ENCODE measurements at regions not wholly inside any gene's neighbourhood (a gene's known extent, or its start where the extent isn't known, plus 50 kb on each side); places are given as distances from the start of the nearest gene placed in this dataset.

DNA sequence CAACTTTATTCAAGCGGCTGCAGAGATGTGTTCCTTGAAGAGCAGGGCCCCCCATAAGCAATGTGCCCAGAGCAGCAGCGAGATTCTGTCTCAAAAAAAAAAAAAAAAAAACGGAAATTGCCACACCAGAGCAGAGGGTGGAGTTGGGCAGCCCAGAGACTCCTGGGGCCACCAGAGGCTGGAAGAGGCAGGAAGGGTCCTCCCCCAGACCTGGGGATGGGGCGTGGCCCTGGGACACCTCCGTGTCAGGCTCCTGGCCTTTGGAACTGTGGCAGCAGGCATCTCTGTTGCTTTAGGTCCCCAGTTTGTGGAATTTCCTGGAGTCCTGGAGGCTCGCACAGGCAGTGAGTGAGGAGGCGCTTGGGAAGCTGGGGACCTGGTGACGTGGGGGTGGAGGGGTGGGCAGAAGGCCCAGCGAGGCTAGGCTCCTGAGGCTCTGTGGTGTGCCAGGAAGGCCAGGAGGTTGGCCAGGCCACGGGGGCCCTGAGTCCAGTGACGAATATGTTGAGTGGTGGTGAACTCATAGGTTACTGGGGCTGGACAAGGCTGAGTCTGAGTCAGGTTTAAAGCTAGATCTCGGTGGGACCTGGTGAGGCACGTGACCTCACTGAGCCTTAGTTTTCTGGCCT is 735.6 kb downstream of the BRD1 start:
- no peak for DNase-seq (ENCODE audit: low spot score)

DNA sequence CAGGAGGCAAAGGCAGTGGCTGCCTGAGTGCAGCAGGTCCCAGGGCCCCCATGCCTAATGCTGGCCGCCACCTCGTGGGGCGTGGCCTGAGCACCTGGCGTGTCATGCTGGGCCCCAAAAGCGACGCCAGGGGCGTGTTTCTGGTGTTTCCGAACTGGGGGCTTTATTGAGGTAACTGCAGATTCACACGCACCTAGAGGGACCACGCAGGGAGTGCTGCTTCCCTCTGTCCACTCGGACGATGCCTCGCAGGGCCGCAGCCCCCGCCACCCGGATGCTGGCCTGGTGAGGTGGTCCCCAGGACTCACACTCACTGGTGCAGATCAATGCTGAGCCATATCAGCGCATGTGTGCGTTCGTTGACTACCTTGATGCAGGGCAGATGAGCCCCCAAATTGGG is 736.2 kb downstream of the BRD1 start:
- no peak for DNase-seq (ENCODE audit: low spot score)

DNA sequence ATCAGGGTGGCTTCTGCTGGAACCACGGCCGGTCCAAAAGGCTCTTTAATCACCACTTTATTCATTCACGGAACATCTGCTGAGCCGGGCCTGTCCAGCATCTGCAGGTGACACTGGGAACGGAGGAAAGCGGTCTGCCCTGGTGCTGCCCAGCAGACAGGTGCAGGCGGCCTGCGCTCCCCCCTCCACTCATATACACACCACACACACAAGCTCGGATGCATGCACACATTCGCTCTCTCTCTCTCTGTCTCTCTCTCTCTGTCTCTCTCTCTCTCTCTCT is 736.9 kb downstream of the BRD1 start:
- DNase-seq (ENCODE audit: low spot score), result no peak

- DNase-seq (ENCODE audit: low spot score), result no peak
Measured at GRCh38 chr22:49090061-49090852, 737.4 kb downstream of the BRD1 start.

DNA sequence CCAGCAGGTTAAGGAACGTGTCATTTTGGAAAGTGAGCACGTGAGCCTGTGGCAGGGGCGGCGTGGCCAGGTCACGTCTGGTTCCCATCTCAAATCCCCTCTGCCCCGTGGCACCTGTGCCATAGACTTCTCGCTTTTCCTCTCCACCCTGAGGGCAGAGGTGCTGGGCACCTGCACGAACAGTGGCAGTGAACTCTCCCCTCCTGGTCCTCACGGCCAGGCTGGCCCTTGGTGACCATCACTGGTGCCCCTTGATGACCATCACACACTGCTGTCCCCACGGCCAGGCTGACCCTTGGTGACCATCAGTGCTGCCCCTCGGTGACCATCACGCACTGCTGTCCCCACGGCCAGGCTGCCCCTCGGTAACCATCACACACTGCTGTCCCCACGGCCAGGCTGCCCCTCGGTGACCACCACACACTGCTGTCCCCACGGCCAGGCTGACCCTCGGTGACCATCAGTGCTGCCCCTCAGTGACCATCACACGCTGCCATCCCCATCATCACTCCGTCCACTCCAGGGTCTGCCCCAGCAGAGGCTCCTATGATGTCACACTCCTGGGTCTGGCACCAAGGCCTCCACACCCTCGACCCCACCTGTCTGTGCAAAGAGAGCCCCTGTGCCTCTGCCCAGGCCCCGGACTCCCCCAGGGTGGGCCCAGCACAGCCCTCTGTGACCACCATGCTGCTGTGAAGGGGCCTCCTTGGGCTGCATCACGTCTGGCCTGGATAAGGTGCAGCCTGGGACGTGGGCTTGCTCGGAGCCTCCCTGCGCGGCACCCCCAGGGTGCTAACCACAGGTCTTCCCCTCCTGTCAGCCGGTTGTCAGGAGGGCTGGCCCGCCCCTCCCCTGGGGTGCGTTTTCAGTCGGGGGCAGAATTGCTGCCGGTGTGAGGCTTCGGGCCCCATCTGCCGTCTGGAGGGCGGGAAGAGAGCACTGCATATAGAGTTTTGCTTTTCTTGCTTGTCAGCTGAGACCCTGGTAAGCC is 738.6 kb downstream of the BRD1 start:
- no peak for DNase-seq (ENCODE audit: low spot score)

GRCh38 chr22:49087716-49088601 is 739.7 kb downstream of the BRD1 start:
- DNase-seq (ENCODE audit: low spot score), result no peak

DNA sequence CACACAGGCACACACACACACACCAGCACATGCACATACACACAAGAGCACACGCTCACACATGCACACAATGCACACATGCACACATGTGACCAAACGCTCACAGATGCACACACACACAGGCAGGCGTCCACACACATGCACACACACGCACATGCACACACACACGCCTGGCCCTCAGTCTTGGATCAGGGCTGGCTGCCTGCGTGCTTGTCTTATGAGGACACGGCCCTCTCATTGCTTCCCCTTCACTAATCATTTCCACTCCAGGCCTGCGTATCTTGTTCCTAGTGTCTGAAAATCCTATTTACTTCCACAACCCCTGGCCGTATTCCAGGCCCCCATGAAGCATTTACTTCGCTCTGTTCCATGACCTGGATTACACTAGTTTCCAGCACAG is 740.5 kb downstream of the BRD1 start:
- DNase-seq (ENCODE audit: low spot score), result no peak

GRCh38 chr22:49086606-49087157 is 741.0 kb downstream of the BRD1 start:
- no peak for DNase-seq (ENCODE audit: low spot score)

DNA sequence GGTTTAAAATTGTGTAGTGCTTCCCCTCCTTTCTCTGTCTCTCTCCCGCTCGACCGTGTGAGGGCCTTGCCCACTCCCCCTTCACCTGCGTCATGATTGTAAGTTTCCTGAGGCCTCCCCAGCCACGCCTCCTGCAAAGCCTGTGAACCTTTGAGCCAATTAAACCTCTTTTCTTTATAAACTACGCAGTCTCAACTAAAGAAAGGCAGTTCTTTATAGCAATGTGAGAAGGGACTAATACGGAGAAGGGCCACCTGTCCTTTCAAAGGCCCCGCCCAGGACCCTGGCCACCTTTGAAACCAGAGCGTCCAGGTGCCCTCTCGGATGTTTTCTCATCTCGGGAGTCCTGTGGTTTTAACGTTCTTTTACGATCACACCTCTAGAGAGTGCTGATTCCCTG is 741.5 kb downstream of the BRD1 start:
- DNase-seq (ENCODE audit: low spot score), result no peak

DNA sequence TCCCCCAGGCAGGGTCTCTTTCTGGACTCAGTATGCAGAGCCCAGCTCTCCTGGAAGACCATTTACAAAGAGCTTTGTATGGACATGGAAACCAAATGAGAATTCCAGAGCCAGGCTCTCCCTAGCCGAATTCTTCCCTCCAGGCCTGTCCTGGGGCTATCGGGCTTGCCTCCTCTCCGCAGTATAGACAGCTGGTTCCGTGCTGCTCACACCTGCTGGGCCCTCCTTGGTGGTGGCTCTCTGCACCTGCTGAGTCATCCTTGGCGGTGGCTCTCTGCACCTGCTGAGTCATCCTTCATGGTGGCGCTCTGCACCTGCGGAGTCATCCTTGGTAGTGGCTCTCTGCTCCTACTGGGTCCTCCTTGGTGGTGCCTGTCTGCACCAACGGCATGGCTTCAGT is 743.5 kb downstream of the BRD1 start:
- no peak for DNase-seq (ENCODE audit: low spot score)

GRCh38 chr22:49083607-49084006 is 744.1 kb downstream of the BRD1 start:
- no peak for DNase-seq (ENCODE audit: low spot score)

DNA sequence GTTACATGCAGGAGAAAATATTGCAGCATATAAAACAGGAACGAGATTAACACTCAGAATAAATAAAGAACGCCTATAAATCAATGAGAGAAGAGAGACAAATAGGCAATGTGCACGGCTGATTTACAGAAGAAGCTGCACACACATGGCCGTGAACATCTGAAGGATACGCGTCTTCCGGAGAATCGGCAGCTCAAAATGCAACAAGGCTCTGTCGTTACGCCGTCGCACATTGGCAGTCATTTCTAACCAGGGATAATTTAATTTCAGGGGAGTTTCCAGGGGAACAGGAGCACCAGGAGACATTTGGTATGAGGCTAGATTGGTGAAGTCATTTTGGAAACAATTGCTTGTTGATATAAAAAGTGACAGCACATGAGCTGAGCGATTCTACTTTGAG is 745.2 kb downstream of the BRD1 start:
- no peak for DNase-seq (ENCODE audit: low spot score)

DNA sequence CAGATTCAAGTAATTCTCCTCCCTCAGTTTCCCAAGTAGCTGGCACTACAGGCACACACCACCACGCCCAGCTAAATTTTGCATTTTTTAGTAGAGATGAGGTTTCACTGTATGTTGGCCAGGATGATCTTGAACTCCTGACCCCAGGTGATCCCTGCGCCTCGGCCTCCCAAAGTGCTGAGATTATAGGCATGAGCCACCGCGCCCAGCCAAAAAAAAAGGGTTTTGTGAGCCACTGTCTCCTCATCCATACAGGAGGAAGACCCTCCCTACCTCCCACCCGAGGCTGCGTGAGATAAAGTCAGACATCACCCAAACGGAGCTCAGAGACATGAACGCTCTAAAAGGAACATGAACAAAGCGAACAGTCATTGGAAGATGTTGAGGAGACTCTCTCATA is 745.7 kb downstream of the BRD1 start:
- no peak for DNase-seq (ENCODE audit: low spot score)

- DNase-seq (ENCODE audit: low spot score), result no peak
Measured at GRCh38 chr22:49081261-49081666, 746.4 kb downstream of the BRD1 start.

DNA sequence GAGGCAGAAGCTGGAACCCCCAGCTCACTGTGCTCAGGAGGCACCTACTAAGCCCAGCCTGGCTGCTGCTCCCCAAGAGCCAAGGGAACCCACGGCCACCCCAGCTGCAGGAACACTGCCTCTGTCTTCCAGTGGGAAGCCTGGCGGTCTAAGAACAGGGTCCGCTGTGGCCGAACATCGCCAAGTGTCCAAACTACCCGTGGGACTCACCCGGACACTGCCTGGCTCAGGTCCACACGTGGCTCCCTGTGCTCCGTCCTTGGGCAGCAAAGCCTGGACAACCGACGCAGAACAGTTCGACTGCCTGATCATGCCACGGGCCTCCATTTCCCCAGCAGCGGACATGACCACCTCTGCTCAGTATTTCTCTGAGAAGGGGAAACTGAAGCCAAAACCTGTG is 747.0 kb downstream of the BRD1 start:
- no peak for DNase-seq (ENCODE audit: low spot score)

DNA sequence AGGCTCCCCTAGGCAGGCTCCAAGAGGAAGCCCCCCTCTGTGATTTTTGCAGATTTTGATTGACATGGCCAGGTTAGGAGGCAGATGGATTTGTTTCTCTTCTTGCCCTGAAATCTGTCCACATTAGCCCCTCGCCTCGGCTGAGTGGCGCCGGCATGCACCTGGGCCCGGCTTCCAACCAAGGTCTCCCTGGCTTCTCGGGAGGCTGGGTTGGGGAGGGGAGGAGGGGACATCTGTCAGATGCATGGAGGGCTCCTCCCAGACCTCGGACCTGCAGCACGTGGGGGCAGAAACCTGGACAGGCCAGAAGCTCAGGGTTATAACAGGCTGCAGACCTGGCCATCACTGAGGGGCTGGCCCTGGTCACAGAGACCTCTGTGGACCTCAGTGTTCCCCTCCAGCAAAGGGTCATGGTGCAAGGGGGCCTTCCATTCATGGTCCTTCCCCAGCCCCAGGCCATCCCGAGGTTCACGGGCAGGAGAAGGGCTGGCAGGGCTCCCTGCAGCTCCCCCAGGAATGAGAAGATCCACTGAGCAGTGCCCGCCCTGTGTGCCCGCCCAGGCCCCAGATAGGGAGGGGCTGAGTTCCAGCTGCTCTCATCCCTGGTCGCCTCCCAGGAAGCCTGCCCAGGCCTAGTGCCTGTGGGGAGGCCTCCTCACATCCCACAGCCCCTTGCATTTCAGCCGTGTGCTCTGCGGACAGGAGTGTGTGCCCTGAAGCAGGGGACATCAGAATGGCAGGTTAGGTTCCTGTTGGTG is 747.8 kb downstream of the BRD1 start:
- DNase-seq (ENCODE audit: low spot score), result no peak

- DNase-seq (ENCODE audit: low spot score), result no peak
Measured at GRCh38 chr22:49079027-49079725, 748.5 kb downstream of the BRD1 start.

GRCh38 chr22:49078076-49078710 is 749.5 kb downstream of the BRD1 start:
- no peak for DNase-seq (ENCODE audit: low spot score)

DNA sequence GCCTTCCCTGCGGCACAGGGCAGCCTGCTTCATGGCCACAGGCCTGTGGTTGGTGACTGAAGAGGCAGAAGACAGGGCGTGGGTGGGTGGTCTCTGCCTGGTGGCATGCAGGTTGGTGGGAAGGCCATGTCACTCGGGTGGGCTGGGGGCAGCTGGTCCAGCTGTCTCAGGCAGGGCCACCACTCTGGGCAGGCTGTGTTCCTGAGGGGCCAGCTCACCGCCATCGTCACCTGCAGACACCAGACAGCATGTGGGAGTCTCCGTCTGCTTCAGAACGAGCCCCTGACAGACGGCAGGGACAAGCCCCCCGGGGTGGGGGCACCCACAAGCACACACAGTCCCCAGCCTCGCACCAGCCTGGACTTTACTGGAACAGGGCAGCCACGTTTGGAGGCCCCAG is 750.1 kb downstream of the BRD1 start:
- no peak for DNase-seq (ENCODE audit: low spot score)

DNA sequence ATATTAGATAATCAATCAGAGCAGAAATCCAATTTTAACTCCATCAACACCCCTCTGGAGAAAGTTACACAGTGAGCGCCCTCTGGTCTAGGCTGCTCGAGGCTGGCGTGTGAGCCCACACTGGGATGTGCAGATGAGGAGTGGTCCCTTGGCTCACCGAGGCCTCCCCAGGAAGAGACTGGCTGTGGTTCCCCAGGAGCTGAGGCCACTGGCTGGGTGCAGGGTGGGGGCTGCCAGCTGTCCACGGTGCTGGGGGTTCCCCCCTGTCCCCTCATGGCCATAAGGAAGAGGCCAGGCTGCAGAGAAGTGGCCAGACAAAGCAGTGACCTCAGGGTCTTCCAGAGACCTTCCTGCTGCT is 750.7 kb downstream of the BRD1 start:
- DNase-seq (ENCODE audit: low spot score), result no peak
